Keratinocyte (primary cell): ENCODE measurements at regions not wholly inside any gene's neighbourhood (a gene's known extent, or its start where the extent isn't known, plus 50 kb on each side); places are given as distances from the start of the nearest gene placed in this dataset.

Source experiments
- DNase-seq: peaks from one replicate; pipeline ENCODE4 v3.0.0-alpha.2; 2011; ENCODE audit warnings: low read depth, missing footprints, low spot score
- FAIRE-seq: peaks from 2 replicates; lab custom pipeline; 2011; peaks lifted over from hg19 to GRCh38; lab: Jason Lieb, UNC
- H2AFZ ChIP-seq: 2 replicates; pipeline ENCODE4 v1.6.0; 2012; ENCODE audit warnings: low read length, control low read depth, inconsistent platforms; ENCODE audit not compliant: control insufficient read depth
- H3K27ac ChIP-seq: 2 replicates; pipeline ENCODE4 v1.5.1; 2011; ENCODE audit warnings: low read length; ENCODE audit not compliant: control insufficient read depth, insufficient read depth
- H3K27me3 ChIP-seq: 3 replicates; pipeline ENCODE4 v1.6.0; 2011; ENCODE audit warnings: low read length; ENCODE audit not compliant: control insufficient read depth, insufficient read depth; ENCODE audit errors: extremely low read depth
- H3K36me3 ChIP-seq, 2 experiments: 2 replicates in 1 of 2; 3 replicates in 1 of 2; pipeline ENCODE4 v1.5.1; 2011; ENCODE audit warnings: low read length in 2 of 2, mild to moderate bottlenecking in 1 of 2; ENCODE audit not compliant: control insufficient read depth in 2 of 2, insufficient read depth in 2 of 2; ENCODE audit errors: extremely low read depth in 1 of 2
- H3K4me1 ChIP-seq: 3 replicates; pipeline ENCODE4 v1.5.1; 2011; ENCODE audit warnings: low read length; ENCODE audit not compliant: control insufficient read depth, insufficient read depth; ENCODE audit errors: extremely low read depth
- H3K4me2 ChIP-seq: 3 replicates; pipeline ENCODE4 v1.6.0; 2011; ENCODE audit warnings: low read depth, low read length; ENCODE audit not compliant: control insufficient read depth, insufficient read depth; ENCODE audit errors: extremely low read depth
- H3K4me3 ChIP-seq, 3 experiments: fragments of 200-600 bp in 1 of 3; sonication (generic) in 1 of 3; 2 replicates in 2 of 3; 3 replicates in 1 of 3; pipeline ENCODE4 v1.5.1; 2011 to 2016; ENCODE audit warnings: low read length in 3 of 3, mild to moderate bottlenecking in 3 of 3, control low read depth in 2 of 3, inconsistent platforms in 1 of 3, low read depth in 1 of 3, mixed read lengths in 1 of 3, mixed run types in 1 of 3, moderate library complexity in 1 of 3; ENCODE audit not compliant: control insufficient read depth in 2 of 3, insufficient read depth in 2 of 3; ENCODE audit errors: extremely low read depth in 1 of 3
- H3K79me2 ChIP-seq: 2 replicates; pipeline ENCODE4 v1.6.0; 2012; ENCODE audit warnings: low read length; ENCODE audit not compliant: control insufficient read depth, insufficient read depth
- H3K9ac ChIP-seq: 3 replicates; pipeline ENCODE4 v1.6.0; 2011; ENCODE audit warnings: low read length; ENCODE audit not compliant: control insufficient read depth, insufficient read depth; ENCODE audit errors: extremely low read depth
- H3K9me1 ChIP-seq: 3 replicates; pipeline ENCODE4 v1.6.0; 2011; ENCODE audit warnings: low read length; ENCODE audit not compliant: control insufficient read depth, insufficient read depth; ENCODE audit errors: extremely low read depth
- H3K9me3 ChIP-seq: 2 replicates; pipeline ENCODE4 v1.5.1; 2012; ENCODE audit warnings: low read depth, low read length; ENCODE audit not compliant: control insufficient read depth
- H4K20me1 ChIP-seq: 3 replicates; pipeline ENCODE4 v1.6.0; 2011; ENCODE audit warnings: low read length; ENCODE audit not compliant: control insufficient read depth, insufficient read depth; ENCODE audit errors: extremely low read depth
- EZH2 ChIP-seq: IDR thresholded peaks from one replicate; pipeline ENCODE4 v1.6.1; 2012; ENCODE audit warnings: inconsistent platforms, mild to moderate bottlenecking, low read length, moderate library complexity
- dilution Hi-C: fragments of 300-500 bp; cut with MboI; formaldehyde crosslinking; loops from one replicate; pipeline ENCODE4 v1.7.0; 2020; ENCODE audit warnings: low sequenced_read_pairs; ENCODE audit not compliant: extremely low pct_ligation_motif_present
- TF ChIP-seq, protein P1 (sequence below), 3 experiments: IDR thresholded peaks in 1 of 3; conservative IDR thresholded peaks in 1 of 3; optimal IDR thresholded peaks in 1 of 3; 2 replicates in 2 of 3; 3 replicates in 1 of 3; pipeline versions ENCODE3 to v1.5.1; 2011; ENCODE audit warnings: low read length in 3 of 3, mild to moderate bottlenecking in 3 of 3, moderate library complexity in 2 of 3, control low read depth in 1 of 3, inconsistent platforms in 1 of 3; ENCODE audit not compliant: insufficient read depth in 2 of 3; ENCODE audit errors: extremely low read depth in 1 of 3

DNA sequence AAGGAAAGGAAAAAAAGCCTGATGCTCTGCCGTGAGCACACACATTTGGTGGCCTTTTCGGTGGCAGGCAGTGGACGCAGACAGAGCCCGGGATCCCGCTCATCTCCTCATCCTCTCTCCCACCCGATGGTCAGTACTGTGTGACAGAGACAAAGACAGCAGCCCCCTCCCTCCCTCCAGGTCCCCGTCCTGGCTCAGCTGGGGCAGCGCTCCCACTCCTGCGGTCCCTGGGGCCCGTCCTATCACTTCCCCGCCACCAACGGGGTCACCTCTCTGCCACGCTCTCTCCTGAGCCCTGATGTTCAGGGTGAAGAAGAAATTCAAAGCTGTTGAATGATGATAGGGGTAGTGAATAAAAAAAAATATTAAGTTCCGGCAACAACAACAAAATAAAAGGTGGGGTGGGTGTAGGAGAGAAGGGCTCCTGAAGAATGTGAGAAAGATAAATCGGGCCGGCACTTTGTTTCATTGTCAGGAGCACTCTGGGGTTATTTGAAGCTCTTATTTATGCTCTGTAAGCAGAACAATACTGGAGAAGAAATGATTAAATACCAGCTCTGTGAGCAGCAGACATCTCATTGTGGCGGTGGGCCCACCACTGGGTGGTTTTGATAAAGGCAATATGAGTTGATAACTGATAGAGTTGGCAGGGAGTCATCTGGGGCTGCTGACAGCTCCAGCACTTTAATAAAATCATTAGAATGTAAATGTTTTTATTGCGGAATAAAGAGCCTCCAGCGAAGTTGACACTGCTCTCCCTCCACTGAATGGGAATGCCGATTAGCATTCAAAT lies 417.7 kb downstream of the IRX1 start:
- H2AFZ ChIP-seq, result no peak overlapping the region
- H3K4me1 ChIP-seq, result no peaks in the 10 kb centered on the region
- no peak overlapping the region for H3K27ac ChIP-seq
- H3K36me3 ChIP-seq, result no peaks in the 10 kb centered on the region
- dilution Hi-C loops, result no loop called here
- no peaks in the 10 kb centered on the region for H4K20me1 ChIP-seq
- no peak for DNase-seq
- no peak for FAIRE-seq
- H3K4me2 ChIP-seq, result no peak overlapping the region
- H3K9ac ChIP-seq, result no peak overlapping the region
- H3K27me3 ChIP-seq, result no peaks in the 10 kb centered on the region
- H3K9me3 ChIP-seq, result no peaks in the 10 kb centered on the region
- H3K4me3 ChIP-seq, result no peak overlapping the region
- TF ChIP-seq EZH2, result no peak
- TF ChIP-seq, protein P1, sequence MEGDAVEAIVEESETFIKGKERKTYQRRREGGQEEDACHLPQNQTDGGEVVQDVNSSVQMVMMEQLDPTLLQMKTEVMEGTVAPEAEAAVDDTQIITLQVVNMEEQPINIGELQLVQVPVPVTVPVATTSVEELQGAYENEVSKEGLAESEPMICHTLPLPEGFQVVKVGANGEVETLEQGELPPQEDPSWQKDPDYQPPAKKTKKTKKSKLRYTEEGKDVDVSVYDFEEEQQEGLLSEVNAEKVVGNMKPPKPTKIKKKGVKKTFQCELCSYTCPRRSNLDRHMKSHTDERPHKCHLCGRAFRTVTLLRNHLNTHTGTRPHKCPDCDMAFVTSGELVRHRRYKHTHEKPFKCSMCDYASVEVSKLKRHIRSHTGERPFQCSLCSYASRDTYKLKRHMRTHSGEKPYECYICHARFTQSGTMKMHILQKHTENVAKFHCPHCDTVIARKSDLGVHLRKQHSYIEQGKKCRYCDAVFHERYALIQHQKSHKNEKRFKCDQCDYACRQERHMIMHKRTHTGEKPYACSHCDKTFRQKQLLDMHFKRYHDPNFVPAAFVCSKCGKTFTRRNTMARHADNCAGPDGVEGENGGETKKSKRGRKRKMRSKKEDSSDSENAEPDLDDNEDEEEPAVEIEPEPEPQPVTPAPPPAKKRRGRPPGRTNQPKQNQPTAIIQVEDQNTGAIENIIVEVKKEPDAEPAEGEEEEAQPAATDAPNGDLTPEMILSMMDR (optimal IDR thresholded peaks at IDR 0.05 in 1 of 3, IDR thresholded peaks at IDR 0.05 in 1 of 3, conservative IDR thresholded peaks at IDR 0.05 in 1 of 3; ENCODE audit: extremely low read depth in 1 of 3, insufficient read depth in 2 of 3, low read length in 3 of 3), result no peak
- no peaks in the 10 kb centered on the region for H3K79me2 ChIP-seq
- H3K9me1 ChIP-seq, result no peaks in the 10 kb centered on the region

DNA sequence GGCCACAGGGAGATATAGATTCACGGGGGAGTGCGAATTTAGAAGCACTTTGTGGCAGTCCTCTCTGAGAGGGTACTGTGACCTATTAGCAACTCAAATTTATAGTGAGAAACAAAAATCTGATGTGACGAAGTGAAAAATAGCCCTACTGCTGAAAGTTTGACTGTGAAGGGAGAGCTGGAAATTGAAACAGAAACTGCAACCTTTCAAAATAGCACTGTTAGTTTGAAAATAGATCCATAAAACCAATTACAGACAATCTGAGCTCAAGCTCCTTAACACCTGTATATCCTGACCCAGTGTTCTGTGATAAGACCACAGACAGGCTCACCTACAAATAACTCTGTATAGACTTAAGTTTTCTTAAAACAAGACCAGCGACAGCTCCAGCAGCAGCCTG lies 420.1 kb downstream of the IRX1 start:
- Histone ChIP-seq H3K27ac (no peak overlapping the region), H3K9ac (no peak overlapping the region), H3K36me3 (no peaks in the 10 kb centered on the region), H3K4me1 (peaks cover 10% of the 10 kb centered on the region), H3K9me3 (no peaks in the 10 kb centered on the region), H3K9me1 (no peaks in the 10 kb centered on the region), H2AFZ (no peak overlapping the region), H3K27me3 (no peaks in the 10 kb centered on the region), H3K79me2 (no peaks in the 10 kb centered on the region), H4K20me1 (no peaks in the 10 kb centered on the region), H3K4me2 (no peak overlapping the region), H3K4me3 (no peak overlapping the region)
- TF ChIP-seq, protein P1 (optimal IDR thresholded peaks at IDR 0.05 in 1 of 3, IDR thresholded peaks at IDR 0.05 in 1 of 3, conservative IDR thresholded peaks at IDR 0.05 in 1 of 3; ENCODE audit: extremely low read depth in 1 of 3, insufficient read depth in 2 of 3, low read length in 3 of 3), result no peak
- TF ChIP-seq EZH2, result no peak
- FAIRE-seq (no peak), DNase-seq (no peak)
- dilution Hi-C loops, result no loop called here
